ENCODE measurements at regions not wholly inside any gene's neighbourhood (a gene's known extent, or its start where the extent isn't known, plus 50 kb on each side); places are given as distances from the start of the nearest gene placed in this dataset.
"Not testable (repeated sequence)": the region's sequence is repeated elsewhere in the genome, so short reads cannot be mapped to it uniquely, and the experiment has no call there.

- DNase-seq (ENCODE audit: low read depth in 2 of 2): no peak
Observed at GRCh38 chr5:124128867-124129266, 616.9 kb downstream of the CSNK1G3 start.

GRCh38 chr5:124126504-124127217 is 614.7 kb downstream of the CSNK1G3 start:
- no peak for DNase-seq (ENCODE audit: low read depth in 2 of 2)

GRCh38 chr5:124124711-124125229 is 612.8 kb downstream of the CSNK1G3 start:
- no peak for DNase-seq (ENCODE audit: low read depth in 2 of 2)

GRCh38 chr5:124121198-124121597 is 609.2 kb downstream of the CSNK1G3 start:
- DNase-seq (ENCODE audit: low read depth in 2 of 2): no peak

GRCh38 chr5:124114911-124115310 is 602.9 kb downstream of the CSNK1G3 start:
- DNase-seq (ENCODE audit: low read depth in 2 of 2): no peak

GRCh38 chr5:124111886-124112285 is 599.9 kb downstream of the CSNK1G3 start:
- DNase-seq (ENCODE audit: low read depth in 2 of 2): no peak

- DNase-seq (ENCODE audit: low read depth in 2 of 2): no peak
Observed at GRCh38 chr5:124110942-124111341, 599.0 kb downstream of the CSNK1G3 start.

- DNase-seq (ENCODE audit: low read depth in 2 of 2): no peak
Observed at GRCh38 chr5:124105326-124105725, 593.3 kb downstream of the CSNK1G3 start.

- no peak for DNase-seq (ENCODE audit: low read depth in 2 of 2)
Observed at GRCh38 chr5:124104821-124105220, 592.8 kb downstream of the CSNK1G3 start.

GRCh38 chr5:124104344-124104743 is 592.4 kb downstream of the CSNK1G3 start:
- no peak for DNase-seq (ENCODE audit: low read depth in 2 of 2)

- DNase-seq (ENCODE audit: low read depth in 2 of 2): no peak
Observed at GRCh38 chr5:124103671-124104070, 591.7 kb downstream of the CSNK1G3 start.

- not testable (repeated sequence) for DNase-seq (ENCODE audit: low read depth in 2 of 2)
Observed at GRCh38 chr5:124103056-124103455, 591.1 kb downstream of the CSNK1G3 start.

- DNase-seq (ENCODE audit: low read depth in 2 of 2): no peak
Observed at GRCh38 chr5:124102486-124102885, 590.5 kb downstream of the CSNK1G3 start.

- DNase-seq (ENCODE audit: low read depth in 2 of 2): no peak
Observed at GRCh38 chr5:124093658-124094057, 581.7 kb downstream of the CSNK1G3 start.

- DNase-seq (ENCODE audit: low read depth in 2 of 2): no peak
Observed at GRCh38 chr5:124090115-124090514, 578.1 kb downstream of the CSNK1G3 start.

GRCh38 chr5:124089578-124089977 is 577.6 kb downstream of the CSNK1G3 start:
- DNase-seq (ENCODE audit: low read depth in 2 of 2): no peak

- no peak for DNase-seq (ENCODE audit: low read depth in 2 of 2)
Observed at GRCh38 chr5:124088289-124089032, 576.5 kb downstream of the CSNK1G3 start.

- DNase-seq (ENCODE audit: low read depth in 2 of 2): no peak
Observed at GRCh38 chr5:124087752-124088151, 575.8 kb downstream of the CSNK1G3 start.

GRCh38 chr5:124080256-124080655 is 568.3 kb downstream of the CSNK1G3 start:
- no peak for DNase-seq (ENCODE audit: low read depth in 2 of 2)

- no peak for DNase-seq (ENCODE audit: low read depth in 2 of 2)
Observed at GRCh38 chr5:124079062-124079461, 567.1 kb downstream of the CSNK1G3 start.

- no peak for DNase-seq (ENCODE audit: low read depth in 2 of 2)
Observed at GRCh38 chr5:124074500-124074899, 562.5 kb downstream of the CSNK1G3 start.

GRCh38 chr5:124072570-124072969 is 560.6 kb downstream of the CSNK1G3 start:
- DNase-seq (ENCODE audit: low read depth in 2 of 2): no peak

- DNase-seq (ENCODE audit: low read depth in 2 of 2): no peak
Observed at GRCh38 chr5:124071039-124071438, 559.1 kb downstream of the CSNK1G3 start.

Data from fibroblast of skin of left quadriceps (primary cell).